DMS53 treated with DMSO at 0.1 percent for 48 hours (cell line): ENCODE measurements at regions not wholly inside any gene's neighbourhood (a gene's known extent, or its start where the extent isn't known, plus 50 kb on each side); places are given as distances from the start of the nearest gene placed in this dataset.

Source experiments
- DNase-seq: peaks from one replicate; lab custom pipeline; 2025; ENCODE audit not compliant: unreplicated experiment; lab: John Stamatoyannopoulos, UW

- DNase-seq, result no peak
Observed at GRCh38 chr11:32531528-32531927, 52.1 kb upstream of the EIF3M start.

- no peak for DNase-seq
Observed at GRCh38 chr11:32529994-32530588, 53.5 kb upstream of the EIF3M start.

- DNase-seq, result no peak
Observed at GRCh38 chr11:32527261-32528175, 56.1 kb upstream of the EIF3M start.

GRCh38 chr11:32526760-32527159, 56.9 kb upstream of the EIF3M start:
- no peak for DNase-seq

GRCh38 chr11:32511926-32512325, 71.7 kb upstream of the EIF3M start:
- DNase-seq, result peak; percentile 0

GRCh38 chr11:32510039-32510438, 73.6 kb upstream of the EIF3M start:
- no peak for DNase-seq

- DNase-seq, result no peak
Observed at GRCh38 chr11:32508780-32509179, 73.4 kb upstream of the WT1 start.

GRCh38 chr11:32500001-32500400, 64.7 kb upstream of the WT1 start:
- no peak for DNase-seq

GRCh38 chr11:32497951-32498350, 62.6 kb upstream of the WT1 start:
- DNase-seq, result no peak

GRCh38 chr11:32494629-32495028, 59.3 kb upstream of the WT1 start:
- no peak for DNase-seq

GRCh38 chr11:32489464-32489863, 54.1 kb upstream of the WT1 start:
- DNase-seq, result no peak

GRCh38 chr11:32487270-32487669, 51.9 kb upstream of the WT1 start:
- no peak for DNase-seq

- DNase-seq, result no peak
Observed at GRCh38 chr11:32485733-32486132, 50.4 kb upstream of the WT1 start.
